Gastrocnemius medialis (tissue), 4 donors: ENCODE measurements at regions not wholly inside any gene's neighbourhood (a gene's known extent, or its start where the extent isn't known, plus 50 kb on each side); places are given as distances from the start of the nearest gene placed in this dataset.

Experiments used
- ATAC-seq, 2 donors: fragments of 150-250 bp; one replicate each; pipeline ENCODE4 v1.9.1; 2016
- DNase-seq, 2 donors: peaks; one replicate each; pipeline ENCODE4 v3.0.0-alpha.2; 2019
- H3K27ac ChIP-seq, 4 donors: fragments of 200-600 bp; sonication (generic); 1 replicate in 1 of 4; 2 replicates in 3 of 4; pipeline ENCODE4 v1.5.1; 2016 to 2018; ENCODE audit warnings: mild to moderate bottlenecking in 2 of 4, moderate library complexity in 1 of 4
- H3K27me3 ChIP-seq, 3 donors: fragments of 200-600 bp; sonication (generic) in 2 of 3; 1 replicate in 1 of 3; 2 replicates in 2 of 3; pipeline versions ENCODE4 v1.5.1 to v1.6.0; 2016 to 2019; ENCODE audit warnings: mild to moderate bottlenecking in 1 of 3, moderate library complexity in 1 of 3
- H3K36me3 ChIP-seq, 2 donors: fragments of 200-600 bp; sonication (generic) in 1 of 2; one replicate each; pipeline ENCODE4 v1.5.1; 2017 to 2018
- H3K4me1 ChIP-seq, 2 donors: fragments of 200-600 bp; sonication (generic) in 1 of 2; one replicate each; pipeline ENCODE4 v1.5.1; 2016 to 2017; ENCODE audit warnings: mild to moderate bottlenecking in 2 of 2
- H3K4me3 ChIP-seq, 4 donors: fragments of 200-600 bp; sonication (generic) in 3 of 4; 1 replicate in 1 of 4; 2 replicates in 3 of 4; pipeline ENCODE4 v1.5.1; 2016 to 2019; ENCODE audit warnings: mild to moderate bottlenecking in 2 of 4
- H3K9me3 ChIP-seq, 3 donors: fragments of 200-600 bp; sonication (generic) in 2 of 3; 1 replicate in 1 of 3; 2 replicates in 2 of 3; pipeline ENCODE4 v1.5.1; 2016 to 2019
- POLR2A ChIP-seq, 2 donors: fragments of 450-650 bp; IDR thresholded peaks; one replicate each; pipeline ENCODE4 v1.6.1; 2017; ENCODE audit warnings: antibody characterized with exemption in 2 of 2, mild to moderate bottlenecking in 2 of 2, moderate library complexity in 2 of 2
- in situ Hi-C, 4 donors: fragments of 200-750 bp; cut with MboI; loops; one replicate each; pipeline versions ENCODE4 v1.15.0 to v1.8.0; 2017; ENCODE audit warnings: low sequenced_read_pairs in 4 of 4
- intact Hi-C: fragments of 100-400 bp; cut with DNase I; formaldehyde crosslinking; loops from one replicate; pipeline ENCODE4 v1.15.1; 2023; ENCODE audit warnings: low total_unique reads
- TF ChIP-seq, protein P1 (sequence below), 5 experiments: fragments of 450-650 bp in 3 of 5; fragments of 200-600 bp in 2 of 5; sonication (generic) in 2 of 5; IDR thresholded peaks in 4 of 5; conservative IDR thresholded peaks in 1 of 5; 1 replicate in 4 of 5; 2 replicates in 1 of 5; pipeline ENCODE4 v1.5.1; 2016 to 2019; ENCODE audit warnings: antibody characterized with exemption in 5 of 5, mild to moderate bottlenecking in 3 of 5, moderate library complexity in 3 of 5

DNA sequence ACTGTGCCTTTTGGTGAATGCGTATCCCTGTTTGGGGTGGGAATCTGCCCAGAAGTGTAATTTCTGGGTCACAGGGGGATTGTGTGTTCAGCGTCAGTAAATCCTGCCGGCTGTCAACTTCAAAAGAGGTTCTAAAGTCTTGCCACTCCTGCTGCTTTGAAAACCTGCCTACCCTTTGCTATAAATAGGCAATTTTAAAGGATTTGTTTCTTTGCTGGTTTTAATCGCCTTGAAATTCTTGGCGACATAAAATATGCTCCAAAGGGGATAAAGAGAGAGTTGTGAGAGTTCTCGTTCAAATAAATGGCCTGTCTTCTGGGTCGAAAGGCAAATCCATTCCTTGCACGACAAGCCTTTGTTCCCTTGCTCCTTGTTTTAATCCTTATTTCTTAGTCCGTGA is 143.4 kb downstream of the IRF8 start:
- Histone ChIP-seq H3K4me1 (no peaks in the 10 kb centered on the region), H3K36me3 (no peaks in the 10 kb centered on the region), H3K27ac (no peak overlapping the region), H3K4me3 (no peak overlapping the region), H3K27me3 (peaks cover 8 to 20% (median 17%) of the 10 kb centered on the region in 3 donors), H3K9me3 (no peaks in the 10 kb centered on the region)
- no peak for DNase-seq
- in situ Hi-C loops, result no loop called here
- ATAC-seq, result no peak
- intact Hi-C loops, result no loop called here
- TF ChIP-seq, protein P1, sequence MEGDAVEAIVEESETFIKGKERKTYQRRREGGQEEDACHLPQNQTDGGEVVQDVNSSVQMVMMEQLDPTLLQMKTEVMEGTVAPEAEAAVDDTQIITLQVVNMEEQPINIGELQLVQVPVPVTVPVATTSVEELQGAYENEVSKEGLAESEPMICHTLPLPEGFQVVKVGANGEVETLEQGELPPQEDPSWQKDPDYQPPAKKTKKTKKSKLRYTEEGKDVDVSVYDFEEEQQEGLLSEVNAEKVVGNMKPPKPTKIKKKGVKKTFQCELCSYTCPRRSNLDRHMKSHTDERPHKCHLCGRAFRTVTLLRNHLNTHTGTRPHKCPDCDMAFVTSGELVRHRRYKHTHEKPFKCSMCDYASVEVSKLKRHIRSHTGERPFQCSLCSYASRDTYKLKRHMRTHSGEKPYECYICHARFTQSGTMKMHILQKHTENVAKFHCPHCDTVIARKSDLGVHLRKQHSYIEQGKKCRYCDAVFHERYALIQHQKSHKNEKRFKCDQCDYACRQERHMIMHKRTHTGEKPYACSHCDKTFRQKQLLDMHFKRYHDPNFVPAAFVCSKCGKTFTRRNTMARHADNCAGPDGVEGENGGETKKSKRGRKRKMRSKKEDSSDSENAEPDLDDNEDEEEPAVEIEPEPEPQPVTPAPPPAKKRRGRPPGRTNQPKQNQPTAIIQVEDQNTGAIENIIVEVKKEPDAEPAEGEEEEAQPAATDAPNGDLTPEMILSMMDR (IDR thresholded peaks at IDR 0.05 in 4 of 5, conservative IDR thresholded peaks at IDR 0.05 in 1 of 5), result no peak
- TF ChIP-seq POLR2A (IDR thresholded peaks at IDR 0.05), result no peak

DNA sequence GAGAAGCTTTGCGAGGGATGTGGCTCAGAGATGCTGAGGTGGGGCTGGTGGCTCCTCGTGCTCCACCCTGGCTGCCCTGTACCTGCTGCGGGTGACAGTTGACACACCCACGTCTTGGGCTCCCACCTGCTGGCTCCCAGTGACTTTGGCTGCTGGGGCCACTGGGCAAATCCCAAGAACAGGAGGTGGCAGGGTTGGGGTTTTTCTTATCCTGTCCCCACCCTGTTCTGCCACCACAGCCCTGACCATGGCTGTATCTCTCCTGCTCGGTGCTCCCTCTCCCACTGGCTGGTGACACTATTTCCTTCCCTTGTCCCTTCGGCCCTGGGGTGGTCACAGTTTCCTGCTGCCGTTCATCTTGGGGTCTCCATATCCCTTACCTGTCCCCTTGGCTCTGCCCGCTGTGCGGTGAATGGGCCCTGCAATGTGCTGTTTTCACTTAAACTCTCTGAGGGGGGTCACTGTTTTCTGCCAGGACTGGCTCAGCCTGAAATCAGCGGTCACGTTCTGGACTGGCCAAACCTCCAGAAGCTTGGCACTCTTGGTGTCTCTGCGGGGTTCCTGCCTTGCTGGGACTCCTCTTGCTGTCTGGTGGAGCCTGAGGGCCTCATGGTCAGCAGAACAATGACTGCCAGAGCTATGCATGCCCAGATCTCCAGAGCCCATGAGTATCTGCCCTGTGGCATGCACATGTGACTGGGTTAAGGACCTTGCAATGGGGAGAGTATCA is 144.2 kb downstream of the IRF8 start:
- Histone ChIP-seq H3K4me1 (no peaks in the 10 kb centered on the region), H3K27me3 (peaks cover 8 to 20% (median 17%) of the 10 kb centered on the region in 3 donors), H3K9me3 (no peaks in the 10 kb centered on the region), H3K27ac (no peak overlapping the region), H3K36me3 (no peaks in the 10 kb centered on the region), H3K4me3 (no peak overlapping the region)
- intact Hi-C loops (no loop called here), in situ Hi-C loops (no loop called here)
- no peak for DNase-seq
- no peak for ATAC-seq
- TF ChIP-seq, protein P1 (IDR thresholded peaks at IDR 0.05 in 4 of 5, conservative IDR thresholded peaks at IDR 0.05 in 1 of 5), result no peak
- TF ChIP-seq POLR2A (IDR thresholded peaks at IDR 0.05), result no peak

DNA sequence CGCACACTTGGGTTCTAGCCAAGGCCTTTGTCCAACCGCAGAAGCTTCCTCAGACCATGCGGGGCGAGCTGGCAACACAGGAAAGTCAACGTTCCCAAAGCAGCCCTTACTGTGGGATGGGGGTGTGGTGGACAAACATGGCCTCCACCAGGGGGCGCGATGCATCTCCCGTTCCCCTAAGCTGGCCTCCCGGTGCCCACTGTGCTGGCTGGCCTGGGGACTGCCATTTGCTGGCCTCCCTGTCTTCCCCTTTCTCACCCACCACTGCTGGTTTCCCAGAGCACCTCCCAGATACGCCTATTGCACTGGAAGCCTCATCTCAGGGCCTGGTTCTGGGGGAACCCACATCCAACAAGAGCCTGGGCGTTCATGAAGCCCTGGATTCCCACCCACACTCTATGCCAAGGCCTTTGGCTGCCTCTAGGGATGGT is 145.3 kb downstream of the IRF8 start:
- in situ Hi-C loops, result no loop called here
- Histone ChIP-seq H3K27ac (no peak overlapping the region), H3K9me3 (no peaks in the 10 kb centered on the region), H3K27me3 (peaks cover 8 to 30% (median 17%) of the 10 kb centered on the region in 3 donors), H3K4me1 (no peaks in the 10 kb centered on the region), H3K4me3 (no peak overlapping the region), H3K36me3 (no peaks in the 10 kb centered on the region)
- TF ChIP-seq, protein P1 (IDR thresholded peaks at IDR 0.05 in 4 of 5, conservative IDR thresholded peaks at IDR 0.05 in 1 of 5), result peak in 1 of 5 experiments; percentile 7
- TF ChIP-seq POLR2A (IDR thresholded peaks at IDR 0.05), result no peak
- DNase-seq, result no peak
- intact Hi-C loops, result no loop called here
- ATAC-seq, result no peak

DNA sequence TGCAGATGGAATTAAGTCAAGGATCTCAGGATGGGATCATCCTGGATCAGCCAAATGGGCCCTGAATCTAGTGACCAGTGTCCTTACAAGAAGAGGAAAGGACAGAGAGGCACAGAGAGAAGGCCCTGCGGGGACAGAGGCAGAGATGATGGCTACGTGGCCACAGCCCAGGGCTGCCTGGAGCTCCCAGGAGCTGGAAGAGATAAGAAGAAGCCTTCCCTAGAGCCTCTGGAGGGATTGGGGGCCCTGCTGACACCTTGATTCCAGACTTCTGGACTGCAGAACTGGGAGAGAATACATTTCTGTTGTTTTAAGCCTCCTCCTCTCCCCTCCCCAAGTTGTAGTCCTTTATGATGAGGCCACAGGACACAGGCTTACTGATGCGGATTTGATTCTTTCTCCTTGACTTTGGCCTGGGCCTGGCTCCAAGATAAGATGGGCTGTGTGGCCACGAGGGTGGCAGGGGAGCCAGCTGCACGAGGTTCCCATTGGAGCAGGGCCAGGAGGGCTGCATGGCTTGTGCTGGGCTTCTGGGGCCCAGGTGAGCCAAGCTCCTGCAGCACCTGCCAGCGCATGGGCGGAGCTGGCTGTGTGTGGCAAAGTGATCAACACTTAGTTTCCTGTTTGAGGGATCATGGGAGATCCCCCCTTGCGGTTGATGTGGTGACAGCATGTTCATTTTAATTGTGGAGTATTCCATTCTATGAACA is 146.1 kb downstream of the IRF8 start:
- Histone ChIP-seq H3K4me1 (no peaks in the 10 kb centered on the region), H3K4me3 (no peak overlapping the region), H3K27me3 (peaks cover 13 to 36% (median 20%) of the 10 kb centered on the region in 3 donors), H3K36me3 (no peaks in the 10 kb centered on the region), H3K9me3 (no peaks in the 10 kb centered on the region), H3K27ac (no peak overlapping the region)
- TF ChIP-seq, protein P1 (IDR thresholded peaks at IDR 0.05 in 4 of 5, conservative IDR thresholded peaks at IDR 0.05 in 1 of 5), result no peak
- TF ChIP-seq POLR2A (IDR thresholded peaks at IDR 0.05), result no peak
- in situ Hi-C loops (no loop called here), intact Hi-C loops (no loop called here)
- DNase-seq, result no peak
- ATAC-seq, result no peak
